SHP77 (cell line): ENCODE measurements at regions not wholly inside any gene's neighbourhood (a gene's known extent, or its start where the extent isn't known, plus 50 kb on each side); places are given as distances from the start of the nearest gene placed in this dataset.

ENCODE experiments used
- DNase-seq, 2 experiments: peaks; one replicate each; lab custom pipeline; 2025; lab: John Stamatoyannopoulos, UW

DNA sequence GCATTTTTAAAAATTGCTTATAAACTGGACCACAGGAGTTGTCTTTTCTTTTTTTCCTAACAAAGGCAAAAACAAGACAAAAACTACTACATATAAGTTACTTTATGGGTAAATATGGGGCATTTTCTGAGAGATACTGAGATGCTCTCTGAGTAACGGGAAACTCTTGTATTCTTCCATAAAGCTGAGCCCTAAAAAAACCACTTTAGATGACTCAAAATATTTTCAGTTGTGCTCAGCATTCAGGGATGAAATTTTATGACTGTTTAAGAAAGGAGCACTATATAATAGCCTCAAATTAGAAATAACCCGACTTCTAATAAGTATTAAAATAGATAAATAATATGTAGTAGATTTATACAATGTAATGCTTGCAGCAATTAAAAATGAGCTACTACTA, 644.5 kb downstream of the KCTD16 start:
- DNase-seq: no peak

DNA sequence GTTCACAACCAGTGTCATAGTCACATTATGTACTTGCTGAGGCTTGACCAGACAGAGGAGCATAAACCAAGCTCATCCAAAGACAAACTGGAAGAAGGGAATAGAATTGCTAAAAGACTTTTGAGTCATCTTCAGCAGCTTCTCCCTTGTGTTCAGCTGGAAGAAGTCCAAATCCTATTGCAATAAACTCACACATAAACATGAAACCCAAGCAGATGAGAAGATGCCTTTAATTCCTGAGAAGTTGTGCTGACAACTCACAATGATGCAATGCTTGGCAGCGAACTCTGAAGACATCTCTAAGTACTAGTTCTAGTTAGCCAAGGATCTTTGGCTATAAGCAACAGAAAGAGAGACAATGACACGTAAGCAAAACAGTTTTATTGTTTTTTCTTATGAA, 642.1 kb downstream of the KCTD16 start:
- DNase-seq: no peak

DNA sequence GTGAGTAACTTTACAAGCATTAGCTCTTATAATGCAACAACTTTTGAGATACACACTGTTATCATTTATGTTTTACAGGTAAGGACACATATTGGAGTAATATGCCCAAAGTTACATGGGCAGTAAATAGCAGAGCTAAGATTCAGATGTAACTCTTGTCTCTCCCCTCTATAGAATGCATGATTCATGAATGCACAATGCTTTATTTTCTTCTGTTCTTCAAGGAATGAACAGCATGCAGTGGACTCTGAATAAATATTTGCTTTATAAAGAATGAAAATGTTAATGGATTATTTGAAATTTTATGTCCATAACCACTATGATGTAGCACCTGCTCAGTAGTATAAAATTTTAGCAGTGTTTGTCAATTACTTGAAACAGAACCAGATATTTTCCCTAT, 629.5 kb downstream of the KCTD16 start:
- no peak for DNase-seq

DNA sequence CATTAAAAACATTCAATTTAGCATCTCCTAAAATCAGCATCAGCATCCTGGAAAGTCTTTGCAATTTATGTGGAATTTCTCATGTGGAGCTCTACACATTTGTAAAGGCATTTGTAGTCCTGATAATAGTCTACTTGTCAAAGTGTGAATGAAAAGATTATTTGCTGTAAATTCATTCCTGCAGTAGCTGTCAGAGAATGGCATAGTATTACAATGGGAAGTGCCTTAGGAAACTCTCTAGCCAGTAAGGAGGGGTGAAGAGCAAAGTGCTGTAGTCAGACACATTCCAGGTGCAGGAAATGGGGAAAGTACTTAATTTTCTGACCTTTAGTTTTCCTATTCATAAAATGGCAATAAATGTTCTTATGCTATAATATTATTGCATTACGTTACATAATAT, 627.9 kb downstream of the KCTD16 start:
- no peak for DNase-seq

DNA sequence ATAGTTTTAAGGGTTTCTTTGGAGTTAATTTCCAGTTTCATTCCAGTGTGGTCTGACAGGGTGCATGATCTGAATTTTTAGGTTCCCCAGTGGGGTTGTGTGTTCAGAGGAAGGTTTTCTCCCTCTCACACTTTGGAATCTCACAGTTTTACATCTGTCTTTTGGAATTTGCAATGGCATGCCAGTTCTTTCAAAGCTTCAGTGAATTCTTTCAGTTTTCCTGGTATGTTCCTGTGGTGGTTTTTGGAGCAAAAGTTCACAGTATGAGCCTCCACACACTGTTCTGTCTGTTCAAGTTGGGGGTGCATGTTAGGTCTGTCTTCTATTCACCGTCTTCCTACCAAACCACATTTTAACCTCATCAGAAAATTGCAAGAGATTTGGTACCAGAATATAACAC, 624.2 kb downstream of the KCTD16 start:
- no peak for DNase-seq

- DNase-seq: no peak
These were observed 617.9 kb downstream of the KCTD16 start for GRCh38 chr5:144788556-144788955.

- DNase-seq: no peak
These were observed 617.4 kb downstream of the KCTD16 start for GRCh38 chr5:144788046-144788445.

- DNase-seq: no peak
These were observed 608.7 kb downstream of the KCTD16 start for GRCh38 chr5:144779368-144779767.

- no peak for DNase-seq
These were observed 607.9 kb downstream of the KCTD16 start for GRCh38 chr5:144778561-144778960.

DNA sequence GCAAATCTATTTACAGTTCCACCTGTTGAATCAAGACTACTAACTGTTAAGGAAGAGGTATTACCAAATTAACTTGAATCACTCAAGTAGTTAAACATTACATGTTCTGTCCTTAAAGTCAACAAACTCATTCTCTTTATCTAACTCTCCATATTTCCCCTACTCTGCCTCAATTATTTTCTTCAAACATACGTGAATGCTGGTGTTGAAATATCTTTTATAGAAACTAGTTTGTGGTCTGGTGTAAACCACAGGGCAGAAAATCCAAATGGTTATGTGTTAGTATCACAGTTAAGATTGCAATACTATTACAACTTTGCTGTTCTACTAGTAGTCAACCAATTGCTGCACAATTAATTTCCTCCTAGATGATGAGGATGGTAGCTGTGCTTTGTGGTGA, 603.5 kb downstream of the KCTD16 start:
- no peak for DNase-seq

DNA sequence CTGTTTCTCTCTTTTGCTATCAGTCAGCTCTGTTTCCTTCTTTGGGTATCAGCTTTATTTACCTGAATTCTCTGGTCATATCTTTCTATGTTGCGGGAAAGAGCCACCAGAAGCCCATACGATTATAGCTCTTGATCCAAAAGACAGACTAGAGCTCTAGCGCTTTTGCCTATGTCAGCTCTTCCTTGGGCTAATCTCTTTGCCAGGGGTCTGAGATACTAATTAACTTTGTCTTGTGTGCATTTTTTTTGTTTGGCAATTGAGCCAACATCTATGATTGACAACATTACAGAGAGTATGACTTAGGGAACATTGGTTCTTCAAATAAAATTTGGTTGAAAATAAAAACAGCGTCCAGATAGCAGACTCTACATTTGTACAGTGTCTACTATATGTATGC, 603.0 kb downstream of the KCTD16 start:
- no peak for DNase-seq

DNA sequence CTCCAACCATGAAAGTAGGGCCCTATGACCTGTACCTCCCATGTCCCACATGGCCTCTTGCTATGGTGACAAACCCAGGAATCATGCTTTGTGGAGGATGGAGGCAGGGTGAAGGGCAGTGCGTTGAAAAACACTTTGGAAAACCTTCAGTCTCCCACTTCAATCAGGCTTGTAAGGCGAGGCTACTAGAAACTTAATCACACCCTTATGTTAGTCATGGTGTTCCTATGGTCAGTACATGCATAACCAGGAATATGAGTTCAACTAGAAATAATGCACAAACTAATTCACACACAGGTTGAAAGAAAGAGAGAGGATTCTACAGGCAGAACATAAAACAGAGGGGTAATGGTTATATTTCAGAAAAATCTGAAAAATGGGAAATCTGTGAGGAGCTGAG, 601.1 kb downstream of the KCTD16 start:
- DNase-seq: no peak

- DNase-seq: no peak
These were observed 571.7 kb downstream of the KCTD16 start for GRCh38 chr5:144742361-144742760.

GRCh38 chr5:144731786-144732185, 561.1 kb downstream of the KCTD16 start:
- peak in 1 of 2 experiments; percentile 5 for DNase-seq

- DNase-seq: no peak
These were observed 541.4 kb downstream of the KCTD16 start for GRCh38 chr5:144712090-144712489.

DNA sequence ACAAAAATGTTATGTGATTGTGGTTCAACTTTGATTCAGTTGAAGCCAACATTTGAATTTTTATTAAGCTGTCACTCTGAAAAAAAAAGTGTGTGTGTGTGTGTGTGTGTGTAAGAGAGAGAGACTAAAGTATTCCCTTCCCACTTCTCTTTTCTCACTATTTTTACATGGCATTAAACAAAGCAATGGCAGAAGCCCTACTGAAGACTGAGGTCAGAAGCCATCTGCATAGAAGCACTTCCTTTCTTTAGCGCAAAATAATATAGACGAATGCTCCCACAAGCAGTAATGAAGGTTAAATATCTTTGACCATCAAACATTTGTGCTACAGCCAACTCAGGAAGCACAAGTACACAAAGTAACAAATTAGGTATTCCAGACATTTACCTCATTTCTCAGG, 540.5 kb downstream of the KCTD16 start:
- no peak for DNase-seq

DNA sequence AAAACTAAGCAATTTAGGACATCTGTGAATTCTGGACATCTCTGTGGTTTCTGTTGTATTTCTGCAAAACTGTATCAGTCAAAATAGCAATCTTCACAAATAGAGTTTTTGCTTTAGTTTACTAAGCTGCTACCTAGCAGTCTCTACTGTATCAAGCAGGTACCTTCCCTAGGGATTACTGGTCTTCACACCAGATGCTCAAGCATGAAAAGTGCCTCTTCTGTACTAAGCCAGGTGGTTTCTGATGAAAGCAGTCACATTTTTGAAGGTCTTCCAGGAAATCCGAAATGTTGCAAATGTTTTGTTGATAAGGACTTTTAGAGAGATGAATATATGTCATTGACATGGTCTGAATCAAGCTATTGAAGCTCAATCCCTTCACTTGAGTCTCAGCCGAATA, 540.0 kb downstream of the KCTD16 start:
- no peak for DNase-seq

DNA sequence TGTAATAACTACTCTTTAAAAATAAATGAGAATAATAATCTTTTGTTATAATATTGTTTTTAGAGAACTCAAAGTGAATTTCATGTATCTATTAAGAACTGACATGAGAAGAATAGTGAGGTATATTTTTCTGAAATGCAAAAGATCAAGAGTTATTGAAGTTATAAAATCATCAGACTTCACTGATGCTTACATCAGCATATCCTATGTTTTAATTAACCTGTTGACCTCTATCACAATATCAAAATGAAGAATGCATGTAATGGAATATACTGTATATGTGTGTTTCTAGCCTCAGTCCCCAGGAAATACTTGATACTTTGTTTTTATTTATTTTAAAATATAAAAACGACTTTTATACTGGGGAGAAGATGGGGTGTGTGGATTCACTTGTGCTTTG, 533.1 kb downstream of the KCTD16 start:
- no peak for DNase-seq

- DNase-seq: no peak
These were observed 527.8 kb downstream of the KCTD16 start for GRCh38 chr5:144698484-144698883.

DNA sequence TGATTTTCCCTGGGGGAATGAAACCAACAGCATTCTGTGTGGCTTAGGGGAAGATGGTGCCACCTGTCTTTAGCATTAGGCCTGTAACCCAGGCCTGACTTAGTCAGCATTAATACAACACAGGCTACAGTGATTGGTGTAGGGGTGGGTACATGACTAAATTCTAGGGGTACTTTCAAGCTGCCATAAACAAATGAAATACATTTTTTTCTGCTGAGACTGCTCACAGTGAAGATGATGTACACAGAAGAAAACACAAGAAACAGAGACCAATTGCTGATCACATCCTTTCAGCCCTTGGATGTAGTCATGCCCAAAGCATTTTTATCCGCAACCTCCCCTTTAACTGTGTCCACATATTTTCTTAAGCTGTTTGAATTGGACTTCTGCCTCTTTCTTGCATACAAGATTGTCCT, 527.2 kb downstream of the KCTD16 start:
- DNase-seq: no peak

GRCh38 chr5:144691936-144692335, 521.3 kb downstream of the KCTD16 start:
- DNase-seq: no peak

GRCh38 chr5:144684899-144685298, 514.2 kb downstream of the KCTD16 start:
- DNase-seq: no peak

DNA sequence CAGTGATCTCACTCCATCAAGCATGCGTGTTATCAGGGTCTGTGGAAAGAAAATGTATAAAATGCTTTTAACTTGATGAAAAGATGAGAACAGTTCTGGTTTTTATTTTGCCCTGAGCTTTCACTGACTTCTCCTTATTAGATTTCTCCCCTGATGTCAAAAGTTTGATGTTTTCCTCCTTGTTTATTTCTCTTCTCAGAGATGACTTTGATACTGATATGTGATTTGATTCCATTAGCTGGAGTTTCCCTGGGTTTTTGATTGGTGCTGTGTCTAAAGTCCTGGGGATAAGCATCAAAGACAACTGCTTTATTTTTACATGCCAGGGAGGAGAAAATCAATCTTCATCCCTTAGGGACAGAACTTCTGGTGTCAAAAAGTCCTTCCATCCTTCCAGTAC, 510.0 kb downstream of the KCTD16 start:
- no peak for DNase-seq

DNA sequence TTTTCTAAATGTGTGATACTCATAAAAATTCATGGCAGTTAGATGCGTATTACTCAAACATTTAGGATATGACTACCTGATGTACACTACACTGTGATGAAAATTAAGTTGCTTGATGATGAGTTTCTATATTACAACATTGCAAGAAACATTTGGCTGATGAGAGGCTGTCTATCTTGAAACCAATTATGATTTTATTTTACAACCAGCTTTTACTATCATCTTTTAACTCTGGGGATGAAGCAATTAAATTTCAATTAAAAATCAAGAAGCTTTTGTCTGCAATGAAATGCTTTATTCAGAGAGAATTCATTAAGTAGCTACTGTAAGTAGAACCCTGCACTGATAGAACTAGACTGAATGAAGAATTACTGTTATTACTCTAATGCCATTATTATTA, 500.4 kb downstream of the KCTD16 start:
- DNase-seq: no peak

DNA sequence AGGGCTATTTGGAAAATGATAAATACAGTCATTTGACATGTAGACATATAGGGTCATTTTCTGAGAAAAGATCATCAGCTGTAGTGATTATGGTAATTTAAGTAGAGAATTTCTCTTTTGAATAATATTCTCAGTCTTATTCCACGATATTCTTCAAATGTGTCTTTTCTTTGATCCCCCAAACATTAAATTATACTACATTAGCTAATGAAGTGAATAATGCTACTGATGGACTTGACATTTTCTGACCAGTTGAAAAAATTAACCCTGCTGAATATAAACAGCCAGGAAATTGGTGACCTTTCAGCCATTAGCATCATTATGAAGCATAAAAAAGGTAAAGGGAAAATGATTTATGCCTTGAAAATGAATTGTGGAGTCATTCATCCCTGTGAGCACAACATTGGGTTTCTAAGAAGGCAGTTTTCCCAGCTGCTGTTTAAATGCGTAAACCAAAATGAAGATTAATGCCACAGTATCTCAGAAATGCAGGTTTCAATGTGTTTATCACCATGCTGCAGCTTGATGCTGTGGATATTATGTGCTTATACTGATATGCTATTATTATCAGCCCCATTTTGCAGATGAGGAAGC, 489.1 kb downstream of the KCTD16 start:
- no peak for DNase-seq
